ENCODE measurements at regions not wholly inside any gene's neighbourhood (a gene's known extent, or its start where the extent isn't known, plus 50 kb on each side); places are given as distances from the start of the nearest gene placed in this dataset.

GRCh38 chr16:72501739-72502593, 330.0 kb upstream of the PMFBP1 start:
- H3K4me1 Mint-ChIP-seq = peaks cover 21% of the 10 kb centered on the region
- H3K27me3 Mint-ChIP-seq (ENCODE audit: low read depth) = no peaks in the 10 kb centered on the region

GRCh38 chr16:72500545-72500944, 328.6 kb upstream of the PMFBP1 start:
- Mint-ChIP-seq H3K27ac (peak overlapping the region in 1 of 3 experiments; percentile 48), H3K27me3 (ENCODE audit: low read depth) (no peaks in the 10 kb centered on the region), H3K4me3 (no peak overlapping the region), H3K9me3 (no peaks in the 10 kb centered on the region), H3K36me3 (ENCODE audit: low read depth) (peaks cover 2% of the 10 kb centered on the region), H3K4me1 (peaks cover 21% of the 10 kb centered on the region)
- TF ChIP-seq CTCF (IDR thresholded peaks at IDR 0.05; ENCODE audit: unreplicated experiment in 3 of 3) = no peak

More at GRCh38 chr16:72501739-72502593, 330.0 kb upstream of the PMFBP1 start:
- TF ChIP-seq CTCF (IDR thresholded peaks at IDR 0.05; ENCODE audit: unreplicated experiment in 3 of 3) = peak; percentile 70 to 86 (median 82)
- Mint-ChIP-seq H3K27ac (peak overlapping the region; percentile 36 to 63 (median 58)), H3K36me3 (ENCODE audit: low read depth) (peaks cover 7% of the 10 kb centered on the region), H3K4me3 (no peak overlapping the region), H3K9me3 (no peaks in the 10 kb centered on the region)

GRCh38 chr16:72493716-72494415, 321.9 kb upstream of the PMFBP1 start:
- no peaks in the 10 kb centered on the region for H3K4me1 Mint-ChIP-seq
- no peak overlapping the region for H3K4me3 Mint-ChIP-seq
- H3K27ac Mint-ChIP-seq = no peak overlapping the region
- H3K36me3 Mint-ChIP-seq (ENCODE audit: low read depth) = no peaks in the 10 kb centered on the region
- no peaks in the 10 kb centered on the region for H3K27me3 Mint-ChIP-seq (ENCODE audit: low read depth)
- no peak for TF ChIP-seq CTCF (IDR thresholded peaks at IDR 0.05; ENCODE audit: unreplicated experiment in 3 of 3)
- H3K9me3 Mint-ChIP-seq = no peaks in the 10 kb centered on the region

GRCh38 chr16:72487283-72487682, 315.3 kb upstream of the PMFBP1 start:
- H3K9me3 Mint-ChIP-seq = peaks cover 8% of the 10 kb centered on the region
- H3K36me3 Mint-ChIP-seq (ENCODE audit: low read depth) = peaks cover 6% of the 10 kb centered on the region
- H3K27ac Mint-ChIP-seq = no peak overlapping the region
- H3K27me3 Mint-ChIP-seq (ENCODE audit: low read depth) = no peaks in the 10 kb centered on the region
- TF ChIP-seq CTCF (IDR thresholded peaks at IDR 0.05; ENCODE audit: unreplicated experiment in 3 of 3) = no peak
- H3K4me1 Mint-ChIP-seq = no peaks in the 10 kb centered on the region
- H3K4me3 Mint-ChIP-seq = no peak overlapping the region

- no peak overlapping the region for H3K4me3 Mint-ChIP-seq
- TF ChIP-seq CTCF (IDR thresholded peaks at IDR 0.05; ENCODE audit: unreplicated experiment in 3 of 3) = no peak
- no peak overlapping the region for H3K27ac Mint-ChIP-seq
- H3K27me3 Mint-ChIP-seq (ENCODE audit: low read depth) = no peaks in the 10 kb centered on the region
- H3K4me1 Mint-ChIP-seq = no peaks in the 10 kb centered on the region
- peaks cover 8% of the 10 kb centered on the region for H3K9me3 Mint-ChIP-seq
- peaks cover 10% of the 10 kb centered on the region for H3K36me3 Mint-ChIP-seq (ENCODE audit: low read depth)
These were observed 310.7 kb upstream of the PMFBP1 start for GRCh38 chr16:72482695-72483094.

Measured in nephron (organoid).